GM23338 (cell line): ENCODE measurements at regions not wholly inside any gene's neighbourhood (a gene's known extent, or its start where the extent isn't known, plus 50 kb on each side); places are given as distances from the start of the nearest gene placed in this dataset.

ENCODE experiments used
- ATAC-seq: fragments of 200-7000 bp; cut with Tn5 transposase; 3 replicates; pipeline ENCODE4 v1.9.1; 2020
- DNase-seq: peaks from one replicate; pipeline ENCODE4 v3.0.0-alpha.2; 2015; ENCODE audit warnings: low spot score
- H2AFZ ChIP-seq: fragments of 200-600 bp; sonication (generic); 2 replicates; pipeline ENCODE4 v1.8.0; 2016; ENCODE audit warnings: antibody characterized with exemption, mild to moderate bottlenecking, moderate library complexity
- H3F3A ChIP-seq: fragments of 200-600 bp; sonication (generic); replicated peaks from 2 replicates; pipeline ENCODE4 v1.8.0; 2017; ENCODE audit warnings: antibody characterized with exemption, mixed run types, low read depth
- H3K27ac ChIP-seq: fragments of 200-600 bp; sonication (generic); 2 replicates; pipeline ENCODE4 v1.6.1; 2016; ENCODE audit warnings: low read depth
- H3K27me3 ChIP-seq: fragments of 200-600 bp; sonication (generic); 2 replicates; pipeline ENCODE4 v1.8.0; 2016; ENCODE audit warnings: mild to moderate bottlenecking, mixed run types, moderate library complexity; ENCODE audit not compliant: insufficient read depth
- H3K36me3 ChIP-seq: fragments of 200-600 bp; sonication (generic); 2 replicates; pipeline ENCODE4 v1.8.0; 2016; ENCODE audit warnings: mild to moderate bottlenecking; ENCODE audit not compliant: insufficient read depth
- H3K4me1 ChIP-seq: fragments of 200-600 bp; sonication (generic); 2 replicates; pipeline ENCODE4 v1.8.0; 2016; ENCODE audit warnings: mild to moderate bottlenecking, moderate library complexity; ENCODE audit not compliant: insufficient read depth
- H3K4me2 ChIP-seq: fragments of 200-600 bp; sonication (generic); 2 replicates; pipeline ENCODE4 v1.7.1; 2017; ENCODE audit warnings: mixed run types
- H3K4me3 ChIP-seq: fragments of 200-600 bp; sonication (generic); 2 replicates; pipeline ENCODE4 v1.6.1; 2016; ENCODE audit warnings: mixed run types
- H3K79me2 ChIP-seq: fragments of 200-600 bp; sonication (generic); replicated peaks from 2 replicates; pipeline ENCODE4 v1.8.0; 2017; ENCODE audit warnings: mild to moderate bottlenecking; ENCODE audit not compliant: insufficient read depth
- H3K9me2 ChIP-seq: fragments of 200-600 bp; sonication (generic); 2 replicates; pipeline ENCODE4 v1.8.0; 2017; ENCODE audit not compliant: insufficient read depth
- H4K20me1 ChIP-seq: fragments of 200-600 bp; sonication (generic); replicated peaks from 2 replicates; pipeline ENCODE4 v1.8.0; 2017; ENCODE audit warnings: mild to moderate bottlenecking; ENCODE audit not compliant: insufficient read depth
- H3K27ac Mint-ChIP-seq: 2 replicates; pipeline ENCODE4 v1.8.0; 2020; ENCODE audit warnings: inconsistent platforms, mild to moderate bottlenecking, moderate library complexity, mixed read lengths
- H3K27me3 Mint-ChIP-seq: 3 replicates; pipeline ENCODE4 v1.8.0; 2022; ENCODE audit warnings: low read depth, mild to moderate bottlenecking, moderate library complexity, mixed read lengths, inconsistent platforms; ENCODE audit not compliant: insufficient read depth, poor library complexity
- H3K36me3 Mint-ChIP-seq: 3 replicates; pipeline ENCODE4 v1.8.0; 2021; ENCODE audit warnings: low read depth, mild to moderate bottlenecking, inconsistent platforms, moderate library complexity, mixed read lengths
- H3K4me1 Mint-ChIP-seq: 3 replicates; pipeline ENCODE4 v1.8.0; 2020; ENCODE audit warnings: mild to moderate bottlenecking, inconsistent platforms, mixed read lengths
- H3K4me3 Mint-ChIP-seq: 3 replicates; pipeline ENCODE4 v1.8.0; 2021; ENCODE audit warnings: moderate library complexity, mild to moderate bottlenecking, inconsistent platforms, mixed read lengths
- H3K9me3 Mint-ChIP-seq: 3 replicates; pipeline ENCODE4 v1.8.0; 2020; ENCODE audit warnings: moderate library complexity, mild to moderate bottlenecking, inconsistent platforms, mixed read lengths
- CREB1 ChIP-seq: fragments of 250-450 bp; sonication (Bioruptor Pico); IDR thresholded peaks from 2 replicates; pipeline ENCODE4 v1.5.0; 2020; ENCODE audit warnings: low read depth, mild to moderate bottlenecking, moderate library complexity
- EZH2 ChIP-seq: fragments of 200-600 bp; sonication (generic); IDR thresholded peaks from one replicate; pipeline ENCODE4 v1.8.0; 2017; ENCODE audit warnings: antibody characterized with exemption, mild to moderate bottlenecking, low read depth; ENCODE audit not compliant: unreplicated experiment
- EZH2phosphoT487 ChIP-seq: fragments of 200-600 bp; sonication (generic); IDR thresholded peaks from one replicate; pipeline ENCODE4 v1.8.1; 2018; ENCODE audit warnings: antibody characterized with exemption; ENCODE audit not compliant: unreplicated experiment
- JUNB ChIP-seq: IDR thresholded peaks from one replicate; pipeline ENCODE4 v1.6.1; 2016; ENCODE audit warnings: antibody characterized with exemption; ENCODE audit not compliant: unreplicated experiment
- NANOG ChIP-seq: IDR thresholded peaks from 2 replicates; pipeline ENCODE4 v1.6.1; 2016; ENCODE audit warnings: antibody characterized with exemption, borderline replicate concordance
- POLR2AphosphoS5 ChIP-seq: IDR thresholded peaks from 2 replicates; pipeline ENCODE4 v1.6.1; 2016; ENCODE audit warnings: antibody characterized with exemption, low read depth
- STAT1 ChIP-seq: IDR thresholded peaks from one replicate; pipeline ENCODE4 v1.6.1; 2016; ENCODE audit warnings: antibody characterized with exemption; ENCODE audit not compliant: unreplicated experiment
- ZNF114 ChIP-seq: fragments of 250-450 bp; sonication (Bioruptor Pico); IDR thresholded peaks from 2 replicates; pipeline ENCODE4 v1.5.0; 2020; ENCODE audit warnings: mild to moderate bottlenecking, moderate library complexity
- ZNF331 ChIP-seq: fragments of 250-450 bp; sonication (Bioruptor Pico); IDR thresholded peaks from 2 replicates; pipeline ENCODE4 v1.5.0; 2020; ENCODE audit warnings: low read depth, mild to moderate bottlenecking, moderate library complexity
- TF ChIP-seq, protein P1 (sequence below), 2 experiments: fragments of 200-600 bp in 1 of 2; sonication (generic) in 1 of 2; conservative IDR thresholded peaks; 2 replicates each; pipeline versions ENCODE4 v1.5.1 to v1.6.1; 2016 to 2017; ENCODE audit warnings: antibody characterized with exemption in 2 of 2, low read depth in 2 of 2, mild to moderate bottlenecking in 2 of 2, moderate library complexity in 1 of 2
- TF ChIP-seq, protein P2 (sequence below): IDR thresholded peaks from 2 replicates; pipeline ENCODE4 v1.6.1; 2016; ENCODE audit warnings: antibody characterized with exemption
- TF ChIP-seq, protein P3 (sequence below): IDR thresholded peaks from one replicate; pipeline ENCODE4 v1.6.1; 2018; ENCODE audit warnings: antibody characterized with exemption; ENCODE audit not compliant: unreplicated experiment
- TF ChIP-seq, protein P4 (sequence below): fragments of 250-450 bp; sonication (Bioruptor Pico); IDR thresholded peaks from 2 replicates; pipeline ENCODE4 v1.5.0; 2020; ENCODE audit warnings: mild to moderate bottlenecking, moderate library complexity

GRCh38 chr7:25926891-25927625 is 224.9 kb upstream of the NFE2L3 start:
- Mint-ChIP-seq H3K36me3 (no peaks in the 10 kb centered on the region), H3K27me3 (no peaks in the 10 kb centered on the region), H3K27ac (no peak overlapping the region), H3K9me3 (no peaks in the 10 kb centered on the region), H3K4me1 (peaks cover 9% of the 10 kb centered on the region), H3K4me3 (no peak overlapping the region)
- Histone ChIP-seq H3F3A (no peaks in the 10 kb centered on the region), H3K4me1 (peaks cover 5% of the 10 kb centered on the region; the same call in 1 of the 2 replicates), H3K4me2 (no peak overlapping the region), H3K27me3 (no peaks in the 10 kb centered on the region), H3K79me2 (no peaks in the 10 kb centered on the region), H3K36me3 (no peaks in the 10 kb centered on the region), H4K20me1 (no peaks in the 10 kb centered on the region), H3K4me3 (no peak overlapping the region), H3K27ac (no peak overlapping the region), H3K9me2 (peaks cover 8% of the 10 kb centered on the region), H2AFZ (peak overlapping the region; percentile 56; the same call in 1 of the 2 replicates)
- TF ChIP-seq, protein P1, sequence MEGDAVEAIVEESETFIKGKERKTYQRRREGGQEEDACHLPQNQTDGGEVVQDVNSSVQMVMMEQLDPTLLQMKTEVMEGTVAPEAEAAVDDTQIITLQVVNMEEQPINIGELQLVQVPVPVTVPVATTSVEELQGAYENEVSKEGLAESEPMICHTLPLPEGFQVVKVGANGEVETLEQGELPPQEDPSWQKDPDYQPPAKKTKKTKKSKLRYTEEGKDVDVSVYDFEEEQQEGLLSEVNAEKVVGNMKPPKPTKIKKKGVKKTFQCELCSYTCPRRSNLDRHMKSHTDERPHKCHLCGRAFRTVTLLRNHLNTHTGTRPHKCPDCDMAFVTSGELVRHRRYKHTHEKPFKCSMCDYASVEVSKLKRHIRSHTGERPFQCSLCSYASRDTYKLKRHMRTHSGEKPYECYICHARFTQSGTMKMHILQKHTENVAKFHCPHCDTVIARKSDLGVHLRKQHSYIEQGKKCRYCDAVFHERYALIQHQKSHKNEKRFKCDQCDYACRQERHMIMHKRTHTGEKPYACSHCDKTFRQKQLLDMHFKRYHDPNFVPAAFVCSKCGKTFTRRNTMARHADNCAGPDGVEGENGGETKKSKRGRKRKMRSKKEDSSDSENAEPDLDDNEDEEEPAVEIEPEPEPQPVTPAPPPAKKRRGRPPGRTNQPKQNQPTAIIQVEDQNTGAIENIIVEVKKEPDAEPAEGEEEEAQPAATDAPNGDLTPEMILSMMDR (conservative IDR thresholded peaks at IDR 0.05; ENCODE audit: low read depth in 2 of 2), result no peak
- TF ChIP-seq STAT1, result no peak
- no peak for TF ChIP-seq JUNB
- TF ChIP-seq, protein P2, sequence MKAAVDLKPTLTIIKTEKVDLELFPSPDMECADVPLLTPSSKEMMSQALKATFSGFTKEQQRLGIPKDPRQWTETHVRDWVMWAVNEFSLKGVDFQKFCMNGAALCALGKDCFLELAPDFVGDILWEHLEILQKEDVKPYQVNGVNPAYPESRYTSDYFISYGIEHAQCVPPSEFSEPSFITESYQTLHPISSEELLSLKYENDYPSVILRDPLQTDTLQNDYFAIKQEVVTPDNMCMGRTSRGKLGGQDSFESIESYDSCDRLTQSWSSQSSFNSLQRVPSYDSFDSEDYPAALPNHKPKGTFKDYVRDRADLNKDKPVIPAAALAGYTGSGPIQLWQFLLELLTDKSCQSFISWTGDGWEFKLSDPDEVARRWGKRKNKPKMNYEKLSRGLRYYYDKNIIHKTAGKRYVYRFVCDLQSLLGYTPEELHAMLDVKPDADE, result no peak
- no peak for TF ChIP-seq POLR2AphosphoS5
- no peak for TF ChIP-seq NANOG
- TF ChIP-seq EZH2, result no peak
- TF ChIP-seq ZNF331, result no peak
- TF ChIP-seq, protein P3, sequence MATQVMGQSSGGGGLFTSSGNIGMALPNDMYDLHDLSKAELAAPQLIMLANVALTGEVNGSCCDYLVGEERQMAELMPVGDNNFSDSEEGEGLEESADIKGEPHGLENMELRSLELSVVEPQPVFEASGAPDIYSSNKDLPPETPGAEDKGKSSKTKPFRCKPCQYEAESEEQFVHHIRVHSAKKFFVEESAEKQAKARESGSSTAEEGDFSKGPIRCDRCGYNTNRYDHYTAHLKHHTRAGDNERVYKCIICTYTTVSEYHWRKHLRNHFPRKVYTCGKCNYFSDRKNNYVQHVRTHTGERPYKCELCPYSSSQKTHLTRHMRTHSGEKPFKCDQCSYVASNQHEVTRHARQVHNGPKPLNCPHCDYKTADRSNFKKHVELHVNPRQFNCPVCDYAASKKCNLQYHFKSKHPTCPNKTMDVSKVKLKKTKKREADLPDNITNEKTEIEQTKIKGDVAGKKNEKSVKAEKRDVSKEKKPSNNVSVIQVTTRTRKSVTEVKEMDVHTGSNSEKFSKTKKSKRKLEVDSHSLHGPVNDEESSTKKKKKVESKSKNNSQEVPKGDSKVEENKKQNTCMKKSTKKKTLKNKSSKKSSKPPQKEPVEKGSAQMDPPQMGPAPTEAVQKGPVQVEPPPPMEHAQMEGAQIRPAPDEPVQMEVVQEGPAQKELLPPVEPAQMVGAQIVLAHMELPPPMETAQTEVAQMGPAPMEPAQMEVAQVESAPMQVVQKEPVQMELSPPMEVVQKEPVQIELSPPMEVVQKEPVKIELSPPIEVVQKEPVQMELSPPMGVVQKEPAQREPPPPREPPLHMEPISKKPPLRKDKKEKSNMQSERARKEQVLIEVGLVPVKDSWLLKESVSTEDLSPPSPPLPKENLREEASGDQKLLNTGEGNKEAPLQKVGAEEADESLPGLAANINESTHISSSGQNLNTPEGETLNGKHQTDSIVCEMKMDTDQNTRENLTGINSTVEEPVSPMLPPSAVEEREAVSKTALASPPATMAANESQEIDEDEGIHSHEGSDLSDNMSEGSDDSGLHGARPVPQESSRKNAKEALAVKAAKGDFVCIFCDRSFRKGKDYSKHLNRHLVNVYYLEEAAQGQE, result no peak
- no peak for TF ChIP-seq ZNF114
- TF ChIP-seq EZH2phosphoT487, result no peak
- no peak for TF ChIP-seq CREB1 (CRISPR knock-in tag)
- TF ChIP-seq, protein P4, sequence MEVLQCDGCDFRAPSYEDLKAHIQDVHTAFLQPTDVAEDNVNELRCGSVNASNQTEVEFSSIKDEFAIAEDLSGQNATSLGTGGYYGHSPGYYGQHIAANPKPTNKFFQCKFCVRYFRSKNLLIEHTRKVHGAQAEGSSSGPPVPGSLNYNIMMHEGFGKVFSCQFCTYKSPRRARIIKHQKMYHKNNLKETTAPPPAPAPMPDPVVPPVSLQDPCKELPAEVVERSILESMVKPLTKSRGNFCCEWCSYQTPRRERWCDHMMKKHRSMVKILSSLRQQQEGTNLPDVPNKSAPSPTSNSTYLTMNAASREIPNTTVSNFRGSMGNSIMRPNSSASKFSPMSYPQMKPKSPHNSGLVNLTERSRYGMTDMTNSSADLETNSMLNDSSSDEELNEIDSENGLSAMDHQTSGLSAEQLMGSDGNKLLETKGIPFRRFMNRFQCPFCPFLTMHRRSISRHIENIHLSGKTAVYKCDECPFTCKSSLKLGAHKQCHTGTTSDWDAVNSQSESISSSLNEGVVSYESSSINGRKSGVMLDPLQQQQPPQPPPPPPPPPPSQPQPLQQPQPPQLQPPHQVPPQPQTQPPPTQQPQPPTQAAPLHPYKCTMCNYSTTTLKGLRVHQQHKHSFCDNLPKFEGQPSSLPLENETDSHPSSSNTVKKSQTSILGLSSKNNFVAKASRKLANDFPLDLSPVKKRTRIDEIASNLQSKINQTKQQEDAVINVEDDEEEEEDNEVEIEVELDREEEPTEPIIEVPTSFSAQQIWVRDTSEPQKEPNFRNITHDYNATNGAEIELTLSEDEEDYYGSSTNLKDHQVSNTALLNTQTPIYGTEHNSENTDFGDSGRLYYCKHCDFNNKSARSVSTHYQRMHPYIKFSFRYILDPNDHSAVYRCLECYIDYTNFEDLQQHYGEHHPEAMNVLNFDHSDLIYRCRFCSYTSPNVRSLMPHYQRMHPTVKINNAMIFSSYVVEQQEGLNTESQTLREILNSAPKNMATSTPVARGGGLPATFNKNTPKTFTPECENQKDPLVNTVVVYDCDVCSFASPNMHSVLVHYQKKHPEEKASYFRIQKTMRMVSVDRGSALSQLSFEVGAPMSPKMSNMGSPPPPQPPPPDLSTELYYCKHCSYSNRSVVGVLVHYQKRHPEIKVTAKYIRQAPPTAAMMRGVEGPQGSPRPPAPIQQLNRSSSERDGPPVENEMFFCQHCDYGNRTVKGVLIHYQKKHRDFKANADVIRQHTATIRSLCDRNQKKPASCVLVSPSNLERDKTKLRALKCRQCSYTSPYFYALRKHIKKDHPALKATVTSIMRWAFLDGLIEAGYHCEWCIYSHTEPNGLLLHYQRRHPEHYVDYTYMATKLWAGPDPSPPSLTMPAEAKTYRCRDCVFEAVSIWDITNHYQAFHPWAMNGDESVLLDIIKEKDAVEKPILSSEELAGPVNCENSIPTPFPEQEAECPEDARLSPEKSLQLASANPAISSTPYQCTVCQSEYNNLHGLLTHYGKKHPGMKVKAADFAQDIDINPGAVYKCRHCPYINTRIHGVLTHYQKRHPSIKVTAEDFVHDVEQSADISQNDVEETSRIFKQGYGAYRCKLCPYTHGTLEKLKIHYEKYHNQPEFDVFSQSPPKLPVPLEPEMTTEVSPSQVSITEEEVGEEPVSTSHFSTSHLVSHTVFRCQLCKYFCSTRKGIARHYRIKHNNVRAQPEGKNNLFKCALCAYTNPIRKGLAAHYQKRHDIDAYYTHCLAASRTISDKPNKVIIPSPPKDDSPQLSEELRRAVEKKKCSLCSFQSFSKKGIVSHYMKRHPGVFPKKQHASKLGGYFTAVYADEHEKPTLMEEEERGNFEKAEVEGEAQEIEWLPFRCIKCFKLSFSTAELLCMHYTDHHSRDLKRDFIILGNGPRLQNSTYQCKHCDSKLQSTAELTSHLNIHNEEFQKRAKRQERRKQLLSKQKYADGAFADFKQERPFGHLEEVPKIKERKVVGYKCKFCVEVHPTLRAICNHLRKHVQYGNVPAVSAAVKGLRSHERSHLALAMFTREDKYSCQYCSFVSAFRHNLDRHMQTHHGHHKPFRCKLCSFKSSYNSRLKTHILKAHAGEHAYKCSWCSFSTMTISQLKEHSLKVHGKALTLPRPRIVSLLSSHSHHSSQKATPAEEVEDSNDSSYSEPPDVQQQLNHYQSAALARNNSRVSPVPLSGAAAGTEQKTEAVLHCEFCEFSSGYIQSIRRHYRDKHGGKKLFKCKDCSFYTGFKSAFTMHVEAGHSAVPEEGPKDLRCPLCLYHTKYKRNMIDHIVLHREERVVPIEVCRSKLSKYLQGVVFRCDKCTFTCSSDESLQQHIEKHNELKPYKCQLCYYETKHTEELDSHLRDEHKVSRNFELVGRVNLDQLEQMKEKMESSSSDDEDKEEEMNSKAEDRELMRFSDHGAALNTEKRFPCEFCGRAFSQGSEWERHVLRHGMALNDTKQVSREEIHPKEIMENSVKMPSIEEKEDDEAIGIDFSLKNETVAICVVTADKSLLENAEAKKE (CRISPR knock-in tag), result no peak
- no peak for DNase-seq
- peak; percentile 26; the same call in 2 of the 3 replicates for ATAC-seq
